ENCODE measurements at regions not wholly inside any gene's neighbourhood (a gene's known extent, or its start where the extent isn't known, plus 50 kb on each side); places are given as distances from the start of the nearest gene placed in this dataset.

DNA sequence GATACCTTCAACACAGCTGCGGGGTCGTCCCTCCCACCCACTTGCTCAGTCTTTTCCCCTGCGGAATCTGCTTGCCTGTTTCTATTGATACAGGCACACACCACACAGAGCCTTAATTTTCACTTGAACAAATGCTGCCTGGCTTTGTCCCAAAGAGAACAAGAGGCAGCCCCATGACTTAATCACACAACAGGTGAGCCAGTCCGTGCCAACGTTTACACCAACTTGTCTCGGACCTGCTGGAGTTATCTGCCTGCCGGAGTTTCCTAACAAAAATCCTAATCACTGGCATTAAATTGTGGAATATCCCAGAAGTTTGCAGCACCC lies 186.8 kb upstream of the RREB1 start:
- Histone ChIP-seq H4K8ac (ENCODE audit: low read depth, low read length) (no peak overlapping the region), H3K79me2 (ENCODE audit: control insufficient read depth, insufficient read depth, low read length, poor library complexity) (no peaks in the 10 kb centered on the region), H3K4me3 (ENCODE audit: low read depth, low read length) (no peak overlapping the region), H3K14ac (ENCODE audit: low read length) (no peak overlapping the region), H3K4me2 (ENCODE audit: low read length) (no peak overlapping the region), H3K27me3 (ENCODE audit: insufficient read depth, low read length) (no peaks in the 10 kb centered on the region), H4K12ac (ENCODE audit: low read depth, low read length) (no peak overlapping the region), H2AFZ (ENCODE audit: insufficient read depth, low read length, poor library complexity) (no peak overlapping the region), H3K9ac (ENCODE audit: low read length) (no peak overlapping the region), H4K91ac (ENCODE audit: low read depth, low read length) (no peak overlapping the region), H3K18ac (ENCODE audit: low read length) (no peak overlapping the region), H3K4me1 (ENCODE audit: control insufficient read depth in 1 of 2, insufficient read depth in 2 of 2, low read length in 2 of 2) (peaks cover 15 to 16% of the 10 kb centered on the region in 2 experiments), H3K4ac (ENCODE audit: low read depth, low read length) (no peak overlapping the region), H3K36me3 (ENCODE audit: control insufficient read depth in 1 of 2, insufficient read depth in 2 of 2, low read length in 2 of 2) (no peaks in the 10 kb centered on the region), H2BK120ac (ENCODE audit: insufficient read depth, low read length, poor library complexity) (no peak overlapping the region), H2BK12ac (ENCODE audit: low read length) (no peak overlapping the region), H3K9me3 (ENCODE audit: insufficient read depth, low read depth, low read length) (no peaks in the 10 kb centered on the region), H3K23ac (ENCODE audit: low read length) (no peak overlapping the region), H2AK5ac (ENCODE audit: low read length) (no peak overlapping the region), H3K27ac (ENCODE audit: low read depth, low read length) (no peak overlapping the region), H2BK5ac (ENCODE audit: low read depth, low read length, poor library complexity) (no peak overlapping the region), H3K79me1 (ENCODE audit: low read length) (peaks cover 9% of the 10 kb centered on the region)
- WGBS (ENCODE audit: extremely low coverage, insufficient coverage, insufficient read length), result no CpG with 5 or more reads among the region's 7 CpGs
- no peak for DNase-seq

GRCh38 chr6:6922166-6922565 lies 185.6 kb upstream of the RREB1 start:
- Histone ChIP-seq H3K27ac (ENCODE audit: low read depth, low read length) (no peak overlapping the region), H3K23ac (ENCODE audit: low read length) (no peak overlapping the region), H3K27me3 (ENCODE audit: insufficient read depth, low read length) (no peaks in the 10 kb centered on the region), H2BK120ac (ENCODE audit: insufficient read depth, low read length, poor library complexity) (no peak overlapping the region), H3K4me2 (ENCODE audit: low read length) (no peak overlapping the region), H2BK12ac (ENCODE audit: low read length) (no peak overlapping the region), H4K8ac (ENCODE audit: low read depth, low read length) (no peak overlapping the region), H4K91ac (ENCODE audit: low read depth, low read length) (no peak overlapping the region), H3K4ac (ENCODE audit: low read depth, low read length) (no peak overlapping the region), H4K12ac (ENCODE audit: low read depth, low read length) (no peak overlapping the region), H2BK5ac (ENCODE audit: low read depth, low read length, poor library complexity) (no peak overlapping the region), H3K9ac (ENCODE audit: low read length) (no peak overlapping the region), H3K14ac (ENCODE audit: low read length) (no peak overlapping the region), H2AK5ac (ENCODE audit: low read length) (no peak overlapping the region), H2AFZ (ENCODE audit: insufficient read depth, low read length, poor library complexity) (no peak overlapping the region), H3K9me3 (ENCODE audit: insufficient read depth, low read depth, low read length) (no peaks in the 10 kb centered on the region), H3K18ac (ENCODE audit: low read length) (no peak overlapping the region), H3K36me3 (ENCODE audit: control insufficient read depth in 1 of 2, insufficient read depth in 2 of 2, low read length in 2 of 2) (no peaks in the 10 kb centered on the region), H3K4me3 (ENCODE audit: low read depth, low read length) (no peak overlapping the region), H3K79me2 (ENCODE audit: control insufficient read depth, insufficient read depth, low read length, poor library complexity) (no peaks in the 10 kb centered on the region), H3K79me1 (ENCODE audit: low read length) (peaks cover 2% of the 10 kb centered on the region), H3K4me1 (ENCODE audit: control insufficient read depth in 1 of 2, insufficient read depth in 2 of 2, low read length in 2 of 2) (peaks cover 3 to 4% of the 10 kb centered on the region in 2 experiments)
- DNase-seq, result no peak
- WGBS (ENCODE audit: extremely low coverage, insufficient coverage, insufficient read length), result no CpG with 5 or more reads among the region's 1 CpG

DNA sequence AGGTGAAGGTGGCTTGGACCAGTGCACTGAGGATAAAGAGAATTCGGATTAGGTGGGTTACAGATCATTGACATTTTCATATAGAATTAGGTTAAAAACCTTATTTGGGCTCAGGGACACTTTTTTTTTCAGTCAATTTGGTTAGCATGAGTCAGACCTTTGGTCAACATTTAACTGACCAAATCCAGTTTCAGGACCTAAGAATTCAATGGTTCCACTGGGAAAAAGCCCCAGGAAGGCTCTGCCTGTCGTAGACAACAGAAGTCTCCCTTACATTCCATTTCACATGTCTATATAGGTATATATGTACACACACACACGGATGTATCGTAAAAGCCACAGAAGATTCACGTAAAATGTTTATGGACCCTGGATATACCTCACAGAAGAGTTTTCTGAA lies 184.2 kb upstream of the RREB1 start:
- no peak overlapping the region for H4K8ac ChIP-seq (ENCODE audit: low read depth, low read length)
- H2BK120ac ChIP-seq (ENCODE audit: insufficient read depth, low read length, poor library complexity), result no peak overlapping the region
- H3K4me3 ChIP-seq (ENCODE audit: low read depth, low read length), result no peak overlapping the region
- H3K79me2 ChIP-seq (ENCODE audit: control insufficient read depth, insufficient read depth, low read length, poor library complexity), result no peaks in the 10 kb centered on the region
- H3K14ac ChIP-seq (ENCODE audit: low read length), result no peak overlapping the region
- H2AK5ac ChIP-seq (ENCODE audit: low read length), result no peak overlapping the region
- no peak for DNase-seq
- peaks cover 2% of the 10 kb centered on the region for H3K79me1 ChIP-seq (ENCODE audit: low read length)
- H3K23ac ChIP-seq (ENCODE audit: low read length), result no peak overlapping the region
- H3K27me3 ChIP-seq (ENCODE audit: insufficient read depth, low read length), result no peaks in the 10 kb centered on the region
- peaks cover 3 to 8% of the 10 kb centered on the region in 2 experiments for H3K4me1 ChIP-seq (ENCODE audit: control insufficient read depth in 1 of 2, insufficient read depth in 2 of 2, low read length in 2 of 2)
- H3K36me3 ChIP-seq (ENCODE audit: control insufficient read depth in 1 of 2, insufficient read depth in 2 of 2, low read length in 2 of 2), result no peaks in the 10 kb centered on the region
- H2AFZ ChIP-seq (ENCODE audit: insufficient read depth, low read length, poor library complexity), result no peak overlapping the region
- no peaks in the 10 kb centered on the region for H3K9me3 ChIP-seq (ENCODE audit: insufficient read depth, low read depth, low read length)
- H4K91ac ChIP-seq (ENCODE audit: low read depth, low read length), result no peak overlapping the region
- H3K4ac ChIP-seq (ENCODE audit: low read depth, low read length), result no peak overlapping the region
- H3K27ac ChIP-seq (ENCODE audit: low read depth, low read length), result no peak overlapping the region
- H2BK5ac ChIP-seq (ENCODE audit: low read depth, low read length, poor library complexity), result no peak overlapping the region
- no peak overlapping the region for H2BK12ac ChIP-seq (ENCODE audit: low read length)
- H3K4me2 ChIP-seq (ENCODE audit: low read length), result no peak overlapping the region
- H3K18ac ChIP-seq (ENCODE audit: low read length), result no peak overlapping the region
- no peak overlapping the region for H4K12ac ChIP-seq (ENCODE audit: low read depth, low read length)
- WGBS (ENCODE audit: extremely low coverage, insufficient coverage, insufficient read length), result no CpG with 5 or more reads among the region's 5 CpGs
- no peak overlapping the region for H3K9ac ChIP-seq (ENCODE audit: low read length)

DNA sequence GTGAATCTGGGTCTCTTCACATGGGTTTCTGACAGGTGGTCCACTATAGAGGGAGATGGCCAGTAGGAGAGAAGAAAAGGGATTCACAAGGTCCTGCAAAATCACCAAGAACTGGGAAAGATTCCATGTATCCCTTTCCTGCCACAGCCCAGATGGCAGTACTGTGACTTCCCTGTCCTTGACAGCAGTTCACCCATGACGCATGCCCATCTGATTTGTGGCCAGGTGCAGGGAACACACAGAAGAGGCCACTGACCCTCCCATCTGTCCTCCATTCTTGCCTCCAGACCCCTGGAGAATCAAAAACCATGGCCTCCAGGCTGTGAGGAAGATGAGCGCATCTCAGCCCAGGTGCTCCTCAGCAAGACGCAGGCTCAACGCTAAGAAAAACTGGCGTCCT lies 183.1 kb upstream of the RREB1 start:
- Histone ChIP-seq H2AFZ (ENCODE audit: insufficient read depth, low read length, poor library complexity) (no peak overlapping the region), H2BK5ac (ENCODE audit: low read depth, low read length, poor library complexity) (no peak overlapping the region), H3K14ac (ENCODE audit: low read length) (no peak overlapping the region), H4K8ac (ENCODE audit: low read depth, low read length) (no peak overlapping the region), H3K4me3 (ENCODE audit: low read depth, low read length) (no peak overlapping the region), H3K18ac (ENCODE audit: low read length) (no peak overlapping the region), H3K9me3 (ENCODE audit: insufficient read depth, low read depth, low read length) (no peaks in the 10 kb centered on the region), H2BK12ac (ENCODE audit: low read length) (no peak overlapping the region), H3K4me2 (ENCODE audit: low read length) (no peak overlapping the region), H3K4ac (ENCODE audit: low read depth, low read length) (no peak overlapping the region), H3K23ac (ENCODE audit: low read length) (no peak overlapping the region), H4K12ac (ENCODE audit: low read depth, low read length) (no peak overlapping the region), H3K4me1 (ENCODE audit: control insufficient read depth in 1 of 2, insufficient read depth in 2 of 2, low read length in 2 of 2) (peaks cover 4 to 8% of the 10 kb centered on the region in 2 experiments), H3K9ac (ENCODE audit: low read length) (no peak overlapping the region), H2BK120ac (ENCODE audit: insufficient read depth, low read length, poor library complexity) (no peak overlapping the region), H3K79me1 (ENCODE audit: low read length) (peaks cover 2% of the 10 kb centered on the region), H3K27me3 (ENCODE audit: insufficient read depth, low read length) (no peaks in the 10 kb centered on the region), H3K36me3 (ENCODE audit: control insufficient read depth in 1 of 2, insufficient read depth in 2 of 2, low read length in 2 of 2) (no peaks in the 10 kb centered on the region), H2AK5ac (ENCODE audit: low read length) (no peak overlapping the region), H4K91ac (ENCODE audit: low read depth, low read length) (no peak overlapping the region), H3K79me2 (ENCODE audit: control insufficient read depth, insufficient read depth, low read length, poor library complexity) (no peaks in the 10 kb centered on the region), H3K27ac (ENCODE audit: low read depth, low read length) (no peak overlapping the region)
- no CpG with 5 or more reads among the region's 5 CpGs for WGBS (ENCODE audit: extremely low coverage, insufficient coverage, insufficient read length)
- DNase-seq, result no peak
